Stimulated activated CD8-positive, alpha-beta memory T cell treated with anti-CD3 and anti-CD28 coated beads, Interleukin-2, amount 100 ng/mL, for 1 hour (primary cell): ENCODE measurements at regions not wholly inside any gene's neighbourhood (a gene's known extent, or its start where the extent isn't known, plus 50 kb on each side); places are given as distances from the start of the nearest gene placed in this dataset.
"Not testable (repeated sequence)": the region's sequence is repeated elsewhere in the genome, so short reads cannot be mapped to it uniquely, and the experiment has no call there.

Source experiments
- DNase-seq, 2 donors: peaks; one replicate each; pipeline ENCODE4 v3.0.0-alpha.2; 2020; ENCODE audit warnings: low read depth in 2 of 2

DNA sequence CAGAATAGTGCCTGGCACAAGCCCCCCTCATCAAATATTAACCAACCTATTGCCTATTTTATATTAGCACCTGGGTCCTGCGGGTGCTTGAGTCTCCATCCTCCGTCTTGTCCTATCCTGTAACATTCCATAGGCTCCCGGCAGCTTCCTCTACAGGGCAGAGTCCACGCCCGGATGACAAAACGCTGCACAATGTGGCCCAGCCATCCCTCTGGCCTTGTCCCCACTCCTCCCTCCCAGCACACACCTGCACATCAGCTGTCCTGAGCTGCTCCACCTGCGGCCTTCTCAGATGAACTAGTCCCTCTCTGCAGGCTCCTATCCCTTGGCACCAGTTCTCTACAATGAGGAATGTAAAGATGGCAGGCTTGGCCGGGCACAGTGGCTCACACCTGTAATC is 153.5 kb upstream of the PDE1C start:
- no peak for DNase-seq

DNA sequence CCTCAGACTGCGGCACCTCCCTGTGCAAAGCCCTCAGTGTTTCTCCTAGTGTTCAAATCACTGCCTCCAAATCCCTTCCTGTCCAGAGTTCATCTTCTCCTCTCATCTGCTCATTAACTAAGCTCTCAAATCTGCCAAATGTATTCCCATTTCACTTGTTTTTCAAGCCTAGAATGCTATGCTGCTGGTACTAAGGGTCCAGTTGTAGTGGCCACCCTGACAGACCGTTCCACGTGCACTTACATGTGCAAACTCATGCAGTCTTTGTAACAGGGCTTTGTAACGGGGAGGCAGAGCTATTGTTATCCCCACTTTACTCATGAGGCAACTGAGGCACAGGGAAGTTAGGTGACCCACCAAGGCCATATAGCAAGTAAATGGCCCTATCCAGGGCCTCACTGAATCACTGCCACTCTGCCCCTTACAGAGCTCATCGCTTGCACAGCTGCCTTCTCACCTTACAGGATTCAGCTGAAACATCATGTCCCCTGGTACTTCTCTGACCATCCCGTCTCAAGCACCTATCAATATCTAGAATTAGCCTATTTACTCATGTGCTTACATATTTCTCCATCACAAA is 153.0 kb upstream of the PDE1C start:
- no peak for DNase-seq

DNA sequence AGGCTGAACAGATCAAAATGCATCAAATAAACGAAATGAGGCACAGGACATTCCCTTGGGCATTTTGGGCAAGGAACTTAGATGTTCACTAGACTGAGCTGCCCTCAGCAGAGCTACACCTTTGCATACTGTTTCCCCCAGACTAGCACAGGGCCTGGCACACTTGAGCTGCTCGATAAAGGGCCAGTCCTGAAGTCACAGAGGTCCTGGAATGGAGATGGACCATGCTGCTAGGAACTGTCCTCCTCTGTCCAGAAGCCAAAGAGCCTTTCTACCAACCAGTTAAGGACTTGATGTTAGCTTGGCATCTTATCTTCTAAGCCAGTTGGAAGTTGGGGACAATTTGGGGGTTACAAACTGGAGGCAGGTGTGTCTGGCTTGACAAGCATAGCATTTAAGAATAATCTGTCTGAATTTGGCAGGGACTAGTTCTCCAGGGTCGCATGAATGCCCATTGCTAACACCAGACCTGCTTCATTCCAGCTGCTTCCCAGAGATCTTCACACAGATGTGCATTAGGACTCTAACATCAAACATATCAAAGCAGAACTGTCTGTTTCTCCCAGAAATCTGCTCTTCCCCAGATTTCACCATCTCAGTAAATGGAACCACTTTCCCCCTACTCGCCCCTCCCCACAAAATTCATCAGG is 152.2 kb upstream of the PDE1C start:
- DNase-seq, result no peak

DNA sequence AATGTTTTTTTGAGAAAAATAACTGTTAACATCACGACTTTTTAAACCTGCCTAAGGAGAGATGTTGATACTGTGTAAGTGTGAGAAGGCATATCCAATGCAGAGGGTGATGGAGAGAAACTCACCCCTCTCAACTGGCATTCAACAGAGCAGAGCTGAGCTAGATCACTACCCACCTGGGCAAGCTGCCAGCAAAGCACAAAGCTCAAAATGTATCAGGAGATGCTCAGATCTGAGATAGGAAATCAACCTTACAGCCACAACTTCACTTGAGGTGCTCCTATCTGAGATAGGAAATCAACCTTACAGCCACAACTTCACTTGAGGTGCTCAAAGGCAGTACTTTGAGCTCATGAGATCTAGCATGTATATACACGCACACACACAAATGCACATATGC is 151.5 kb upstream of the PDE1C start:
- no peak for DNase-seq

DNA sequence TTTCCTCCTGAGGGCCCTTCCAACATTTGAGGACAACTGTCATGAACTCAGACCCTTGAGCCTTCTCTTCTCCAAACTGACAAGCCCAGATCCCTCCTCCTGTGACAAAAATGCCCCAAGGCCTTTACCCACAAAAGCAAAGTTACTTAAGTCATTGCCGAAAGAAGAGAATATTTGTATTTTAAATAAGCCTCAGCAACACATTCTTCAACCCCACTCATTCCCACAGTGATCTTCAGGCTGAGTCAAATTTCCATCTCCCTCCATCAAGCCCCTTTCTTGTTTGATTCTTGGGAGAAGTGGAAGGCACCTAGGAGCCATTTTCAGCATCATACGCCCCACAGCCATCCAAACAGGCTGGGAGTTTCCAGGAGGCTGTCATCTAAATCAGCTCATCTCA is 150.8 kb upstream of the PDE1C start:
- no peak for DNase-seq

DNA sequence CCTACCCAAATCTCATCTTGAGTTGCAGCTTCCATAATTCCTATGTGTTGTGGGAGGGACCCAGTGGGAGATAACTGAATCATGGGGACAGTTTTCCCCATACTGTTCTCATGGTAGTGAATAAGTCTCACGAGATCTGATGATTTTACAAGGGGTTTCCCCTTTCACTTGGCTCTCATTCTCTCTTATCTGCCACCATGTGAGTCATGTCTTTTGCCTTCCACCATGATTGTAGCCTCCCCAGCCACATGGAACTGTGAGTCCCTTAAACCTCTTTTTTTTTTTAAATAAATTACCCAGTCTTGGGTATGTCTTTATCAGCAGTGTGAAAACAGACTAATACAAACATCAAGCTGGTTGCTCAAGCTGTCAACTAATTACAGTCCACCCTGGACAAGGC is 149.6 kb upstream of the PDE1C start:
- DNase-seq, result not testable (repeated sequence)

DNA sequence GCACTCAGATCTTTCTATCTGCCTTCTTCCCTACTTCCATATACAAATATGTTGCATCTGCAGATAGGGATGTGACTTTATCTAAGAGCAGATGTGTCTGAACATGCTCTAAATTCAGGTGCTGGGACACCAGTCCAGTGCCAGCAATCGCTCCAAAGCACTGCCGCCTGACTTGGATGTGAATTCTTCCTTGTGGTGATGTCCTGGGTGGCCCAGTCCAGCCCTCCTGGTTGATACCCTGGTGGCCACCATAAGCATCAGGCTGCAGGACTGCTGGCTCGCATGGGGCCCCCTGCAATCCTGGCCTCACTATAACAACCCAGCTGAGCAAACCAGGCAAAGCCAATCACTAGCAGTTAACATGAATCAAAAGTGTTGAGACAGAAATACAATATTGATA is 149.2 kb upstream of the PDE1C start:
- no peak for DNase-seq

DNA sequence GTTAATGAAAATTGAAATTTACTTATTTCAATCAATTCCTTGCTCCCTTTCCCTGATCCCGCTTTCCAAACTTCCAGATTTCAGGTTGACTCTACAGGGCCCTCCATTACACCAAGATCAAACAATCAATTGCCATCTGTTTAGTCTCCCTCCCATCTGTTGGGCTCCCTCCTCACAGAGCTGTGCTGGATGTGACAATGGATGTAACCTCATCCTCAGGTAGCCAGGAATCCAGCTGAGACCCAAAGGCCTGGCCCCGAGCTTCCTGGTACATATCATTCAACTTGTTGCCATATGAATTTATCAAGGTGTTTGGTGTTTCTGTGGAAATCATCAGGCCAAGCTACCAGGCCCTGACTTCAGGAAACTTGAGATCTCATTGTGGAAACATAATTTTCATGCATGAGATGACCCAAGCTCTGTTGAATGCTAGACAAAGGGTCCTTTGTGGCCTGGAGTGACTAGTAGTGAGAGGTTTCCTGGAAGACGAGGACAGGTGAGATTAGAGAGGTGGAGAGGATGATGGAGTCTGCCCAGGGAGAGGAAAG is 148.6 kb upstream of the PDE1C start:
- no peak for DNase-seq

DNA sequence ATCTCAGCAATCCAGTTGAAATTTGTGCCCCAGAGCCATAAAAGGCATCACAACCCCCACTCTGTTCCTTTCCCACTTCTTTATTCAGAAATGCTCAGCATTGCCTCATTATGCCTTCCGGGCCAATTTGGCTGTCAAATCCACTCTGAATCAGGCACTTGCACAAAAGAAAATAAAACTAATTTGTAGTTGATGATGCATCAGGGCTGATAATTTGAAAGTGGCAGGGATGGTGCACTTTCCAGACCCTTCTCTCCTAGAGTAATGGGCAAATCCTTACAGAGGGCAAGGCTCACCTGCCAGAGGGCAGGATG is 147.9 kb upstream of the PDE1C start:
- no peak for DNase-seq

DNA sequence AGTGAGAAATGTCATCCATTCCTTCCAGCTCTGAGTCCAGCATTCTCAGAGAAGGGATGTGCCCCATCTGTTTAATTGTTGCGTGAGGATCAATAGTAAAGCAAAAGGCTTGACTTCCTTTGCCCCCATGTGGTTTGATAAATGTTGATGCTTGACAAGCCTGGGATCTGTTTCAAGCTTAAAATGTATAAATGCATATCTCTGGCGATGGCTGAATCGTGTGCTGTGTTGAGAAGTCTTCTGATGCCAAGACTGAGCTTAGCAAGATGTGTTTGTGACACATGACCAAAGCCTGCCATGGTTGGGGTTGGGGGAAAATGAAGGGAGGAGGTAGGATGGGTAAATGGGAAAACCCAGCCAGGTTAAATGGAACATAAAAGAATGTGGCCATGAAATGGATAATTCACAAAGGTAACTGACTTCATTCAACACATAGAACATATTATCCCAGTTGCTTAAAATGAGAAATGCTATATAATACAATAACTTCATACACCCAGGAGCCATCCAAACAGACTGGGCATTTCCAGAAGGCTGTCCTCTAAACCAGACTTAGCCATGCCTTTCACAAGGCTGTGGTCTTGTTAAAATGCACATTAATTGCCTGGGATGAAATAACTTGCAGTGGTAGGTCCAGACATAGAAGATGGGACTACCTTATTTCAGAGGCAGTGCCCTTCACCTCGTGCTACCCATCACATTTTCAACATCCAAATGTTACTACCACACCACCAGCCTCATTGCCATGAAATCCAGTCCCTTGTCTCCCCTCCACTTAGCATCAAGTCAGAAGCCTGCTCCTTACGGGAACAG is 147.3 kb upstream of the PDE1C start:
- DNase-seq, result no peak

DNA sequence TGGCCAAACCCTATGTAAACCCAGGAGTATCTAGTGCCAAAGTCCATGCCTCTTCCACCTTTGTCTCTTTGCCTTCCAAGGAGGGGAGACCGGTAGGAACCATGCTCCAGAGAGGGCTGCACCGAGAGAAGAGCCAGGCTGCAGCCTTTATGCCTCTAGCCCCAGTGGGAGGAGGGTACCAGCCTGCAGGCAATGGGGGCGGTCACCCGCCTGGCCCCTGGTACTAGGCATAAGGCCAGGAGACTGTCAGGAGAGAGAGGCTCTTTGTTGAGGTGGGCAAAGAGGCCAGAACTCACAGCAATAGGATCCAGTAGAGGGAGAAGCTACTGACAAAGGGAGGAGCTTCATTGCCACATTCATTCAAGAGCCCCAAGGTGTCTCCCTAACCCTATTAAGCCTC is 146.6 kb upstream of the PDE1C start:
- DNase-seq, result no peak

DNA sequence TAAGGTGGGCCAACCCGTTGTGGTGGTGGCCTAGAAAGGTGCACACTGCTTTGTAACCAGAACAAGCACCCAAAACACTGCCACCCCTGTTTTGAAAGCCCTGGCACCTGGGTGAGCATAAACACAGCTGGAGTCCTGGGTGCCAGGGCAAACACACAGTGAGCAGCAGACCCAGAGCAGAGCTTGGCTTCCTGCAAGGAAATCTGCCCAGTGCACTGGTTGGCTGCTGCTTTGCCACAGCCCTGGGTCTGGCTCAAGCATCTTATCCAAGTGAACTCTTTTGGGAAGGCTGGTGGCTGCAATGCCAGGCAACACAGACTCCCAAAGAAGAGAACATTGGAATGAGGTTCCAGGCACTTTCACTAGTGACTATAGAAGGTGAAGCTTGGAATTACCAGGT is 145.5 kb upstream of the PDE1C start:
- DNase-seq, result no peak

DNA sequence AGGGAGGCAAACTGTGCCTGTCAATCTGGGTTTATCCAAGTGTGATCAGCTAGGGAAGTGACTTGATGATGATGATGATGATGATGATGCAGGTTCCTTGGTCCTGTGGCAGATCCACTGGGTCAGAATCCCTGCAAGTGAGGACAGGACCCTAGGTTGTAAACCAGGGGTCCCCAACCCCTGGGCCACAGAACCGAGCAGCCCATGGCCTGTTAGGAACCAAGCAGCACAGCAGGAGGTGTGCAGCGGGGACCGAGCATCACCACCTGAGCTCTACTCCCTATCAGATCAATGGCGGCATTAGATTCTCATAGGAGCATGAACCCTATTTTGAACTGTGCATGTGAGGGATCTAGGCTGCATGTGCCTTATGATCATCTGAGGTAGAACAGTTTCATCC is 144.7 kb upstream of the PDE1C start:
- DNase-seq, result no peak

DNA sequence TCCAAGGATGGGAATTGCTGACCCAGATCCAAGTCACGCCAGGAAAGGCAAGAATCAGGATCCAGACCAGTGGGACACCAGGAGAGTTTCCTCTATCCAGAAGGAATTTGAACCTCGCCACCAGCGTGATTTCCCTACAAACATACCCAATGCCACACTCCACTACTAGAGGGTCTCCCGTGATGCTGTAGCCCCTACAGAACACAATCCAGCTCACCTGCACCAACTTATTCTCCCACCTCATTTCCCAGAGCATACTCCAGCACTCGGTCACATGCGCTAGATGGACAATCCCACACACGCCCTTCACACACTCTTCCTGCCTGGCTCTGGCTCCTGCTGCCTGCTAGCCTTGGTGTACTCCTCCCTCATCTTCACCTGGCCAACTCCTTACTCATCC is 142.1 kb upstream of the PDE1C start:
- DNase-seq, result no peak

DNA sequence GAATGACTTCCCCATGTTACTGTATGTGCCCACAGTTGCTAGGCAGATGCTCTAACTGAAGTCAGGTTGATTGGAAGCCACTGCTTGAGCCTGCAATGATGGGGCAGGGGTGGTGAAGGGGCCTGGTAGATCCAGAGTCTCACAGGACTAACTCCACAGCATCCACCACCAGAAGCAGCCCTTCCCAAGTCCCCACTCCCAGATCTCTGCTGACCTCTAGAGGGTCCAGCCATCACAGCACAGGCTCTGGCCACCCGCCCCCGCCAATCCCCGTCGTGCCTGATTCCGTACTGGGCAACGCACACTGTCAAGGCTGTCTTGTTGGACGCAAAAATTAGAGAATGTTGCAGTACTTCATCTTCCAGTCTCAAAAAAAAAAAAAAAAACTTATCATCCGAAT is 136.8 kb upstream of the PDE1C start:
- DNase-seq, result no peak

DNA sequence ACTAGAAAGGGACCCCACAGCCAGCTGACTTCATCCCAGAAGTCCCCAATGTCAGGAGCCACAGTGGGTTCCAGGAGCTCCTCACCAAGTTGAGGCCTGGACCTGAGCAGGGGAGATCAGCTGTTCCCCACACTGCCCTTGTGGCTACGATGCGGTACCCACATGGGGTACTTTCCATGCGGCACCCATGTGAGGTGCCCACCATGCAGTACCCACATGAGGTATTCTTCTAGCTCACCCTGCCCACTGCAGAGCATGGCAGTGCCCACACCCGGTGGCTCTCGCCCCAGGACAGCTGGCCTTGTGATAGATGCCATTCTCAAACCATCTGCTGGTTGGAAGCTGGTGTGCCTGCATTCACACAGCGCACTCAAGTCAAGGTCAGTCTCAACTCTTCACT is 136.3 kb upstream of the PDE1C start:
- no peak for DNase-seq

DNA sequence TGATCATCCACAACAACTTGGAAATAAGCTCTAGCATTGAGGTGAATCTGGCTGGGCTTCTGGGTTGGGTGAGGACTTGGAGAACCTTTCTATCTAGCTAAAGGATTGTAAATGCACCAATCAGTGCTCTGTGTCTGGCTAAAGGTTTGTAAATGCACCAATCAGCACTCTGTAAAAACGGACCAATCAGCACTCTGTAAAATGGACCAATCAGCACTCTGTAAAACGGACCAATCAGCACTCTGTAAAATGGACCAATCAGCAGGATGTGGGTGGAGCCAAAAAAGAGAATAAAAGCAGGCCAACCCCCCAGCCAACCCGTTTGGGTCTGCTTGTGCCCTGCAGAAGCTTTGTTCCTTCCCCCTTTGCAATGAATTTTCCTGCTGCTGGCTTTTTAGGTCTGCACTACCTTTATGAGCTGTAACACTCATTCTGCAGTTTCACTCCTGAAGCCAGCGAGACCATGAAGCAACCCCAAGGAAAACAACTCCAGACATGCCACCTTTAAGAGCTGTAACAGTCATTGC is 135.2 kb upstream of the PDE1C start:
- DNase-seq, result not testable (repeated sequence)

DNA sequence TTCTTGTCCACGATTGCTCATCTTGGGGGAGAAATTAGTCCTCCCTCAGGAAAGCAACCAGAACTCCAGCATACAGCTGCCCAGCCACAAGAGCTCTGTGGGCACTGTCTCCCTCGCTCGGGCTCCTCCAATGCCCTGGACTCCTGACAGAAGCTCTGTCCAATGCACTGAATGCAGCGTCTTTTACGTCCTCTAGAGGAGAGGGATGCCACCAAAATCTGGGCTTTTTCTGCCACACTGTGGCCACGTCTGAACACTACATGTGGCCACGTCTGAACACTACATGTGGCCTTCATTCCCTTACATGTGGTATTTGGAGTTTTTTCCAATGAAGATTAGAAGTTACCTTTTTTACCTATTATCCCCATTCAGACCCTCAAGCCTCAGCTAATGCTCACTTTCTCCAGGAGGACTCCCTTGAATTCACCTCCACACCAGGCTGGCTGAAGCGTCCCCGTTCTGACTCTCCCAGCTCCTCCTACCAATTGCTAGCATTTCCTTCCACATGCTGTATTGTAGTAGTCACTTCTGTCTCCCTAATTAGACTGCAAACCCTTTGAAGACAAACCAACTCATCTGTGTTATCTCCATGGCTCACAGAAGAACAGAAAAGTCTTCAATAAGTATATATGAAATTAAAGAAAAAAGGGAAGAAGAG is 134.3 kb upstream of the PDE1C start:
- DNase-seq, result no peak

DNA sequence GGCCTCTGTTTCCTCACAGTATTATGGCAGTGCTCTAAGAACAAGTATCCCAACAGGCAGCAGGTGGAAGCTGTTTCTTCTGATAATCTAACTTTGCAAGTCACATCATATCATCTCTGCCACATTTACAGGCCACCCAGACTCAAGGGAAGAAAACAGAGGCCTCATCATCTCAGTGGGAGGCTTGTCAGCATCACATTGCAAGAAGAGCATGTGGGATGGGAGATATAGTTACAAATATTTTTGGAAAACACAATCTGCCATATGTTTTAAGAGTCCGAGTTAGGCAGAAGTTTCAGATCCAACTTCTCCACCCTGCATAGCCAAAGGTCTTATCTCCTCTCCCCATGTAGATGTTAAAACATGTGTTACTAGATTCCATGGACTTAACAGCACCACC is 130.4 kb upstream of the PDE1C start:
- DNase-seq, result no peak

DNA sequence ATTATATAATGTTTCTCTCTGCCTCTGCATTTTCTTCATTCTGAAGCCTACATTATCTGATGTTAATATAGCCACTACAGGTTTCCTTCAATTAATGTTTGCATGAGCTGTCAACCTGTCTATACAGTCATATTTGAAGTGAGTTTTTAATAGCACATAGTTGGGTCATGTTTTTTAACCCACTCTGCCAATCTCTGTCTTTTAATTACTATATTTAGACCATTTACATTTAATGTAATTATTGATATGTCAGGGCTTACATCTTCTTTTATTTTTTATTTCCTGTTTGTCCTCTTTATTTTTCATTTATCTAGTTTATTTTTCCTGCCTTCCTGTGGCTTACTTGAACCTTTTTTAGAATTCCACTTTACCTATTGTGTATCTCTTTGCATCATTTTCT is 124.3 kb upstream of the PDE1C start:
- no peak for DNase-seq

DNA sequence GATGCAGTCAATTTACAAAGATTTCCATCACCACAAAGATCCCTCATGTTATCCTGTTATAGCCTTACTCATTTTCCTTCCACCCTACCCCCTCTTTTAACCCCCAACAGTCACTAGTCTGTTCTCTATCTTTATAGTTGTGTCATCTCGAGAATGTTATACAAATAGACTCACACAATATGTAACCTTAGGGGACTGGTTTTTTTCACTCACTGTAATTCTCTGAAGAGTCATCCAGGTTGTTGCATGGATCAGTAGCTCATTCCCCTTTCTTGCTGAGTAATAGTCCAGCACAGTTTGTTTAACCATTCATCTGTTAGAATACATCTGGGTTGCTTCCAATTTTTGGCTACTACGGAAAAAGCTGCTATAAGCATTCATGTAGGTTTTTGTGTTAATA is 121.1 kb upstream of the PDE1C start:
- DNase-seq, result no peak

DNA sequence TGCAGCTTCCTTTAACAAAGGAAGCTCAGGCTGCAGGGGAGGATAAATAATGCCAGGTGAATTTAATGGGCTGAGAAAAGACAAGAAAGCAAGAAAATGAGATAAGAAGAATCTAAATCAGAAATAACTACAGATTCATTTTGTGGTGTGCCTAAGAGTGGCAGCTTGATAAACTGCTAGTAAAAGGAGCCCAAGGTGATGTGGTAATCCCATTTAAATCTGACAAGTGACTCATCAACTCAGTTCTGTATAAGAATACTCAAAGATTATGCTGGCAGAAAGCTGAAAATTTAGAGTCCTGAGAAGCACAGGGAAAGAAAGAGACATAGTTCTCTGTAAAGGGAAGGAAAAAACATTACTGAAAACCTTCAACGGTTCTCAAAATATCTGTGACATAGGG is 109.4 kb upstream of the PDE1C start:
- no peak for DNase-seq
